ENCODE measurements at regions not wholly inside any gene's neighbourhood (a gene's known extent, or its start where the extent isn't known, plus 50 kb on each side); places are given as distances from the start of the nearest gene placed in this dataset.

DNA sequence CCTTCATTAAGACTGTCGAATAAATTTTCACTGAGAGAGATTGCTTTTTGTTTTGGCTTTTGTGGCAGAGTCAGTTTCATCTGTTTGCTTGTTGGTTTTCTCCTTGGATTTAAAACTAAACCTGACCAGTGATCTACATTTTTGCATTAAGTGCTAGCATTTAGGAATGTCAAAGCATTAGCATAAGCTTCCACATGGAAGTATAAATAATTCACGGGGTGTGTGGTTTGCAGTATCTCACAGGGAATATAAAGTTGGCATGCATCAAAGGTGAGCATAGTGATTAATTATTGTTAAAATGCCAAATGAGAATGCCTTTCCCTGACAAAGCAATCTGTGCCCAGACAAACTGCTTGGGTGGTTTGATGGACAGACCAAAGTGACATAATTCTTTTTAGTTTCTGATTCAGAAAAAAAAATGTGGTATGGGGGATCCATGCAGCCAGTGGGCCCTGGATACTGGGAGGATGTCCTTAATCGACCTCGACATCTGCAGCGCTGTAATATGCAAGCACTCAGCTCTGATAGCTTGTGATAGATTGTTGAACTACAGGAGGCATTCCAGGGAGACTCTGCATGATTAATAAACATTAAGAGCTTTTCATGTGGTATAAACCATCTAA lies 339.3 kb upstream of the POM121L12 start:
- TF ChIP-seq CTCF (IDR thresholded peaks at IDR 0.05) (no peak), POLR2A (IDR thresholded peaks at IDR 0.05) (no peak)
